AG08395 (cell line): ENCODE measurements at regions not wholly inside any gene's neighbourhood (a gene's known extent, or its start where the extent isn't known, plus 50 kb on each side); places are given as distances from the start of the nearest gene placed in this dataset.

Experiments used
- DNase-seq: peaks from one replicate; pipeline ENCODE4 v3.0.0; 2012; ENCODE audit warnings: mixed read lengths, low spot score

DNA sequence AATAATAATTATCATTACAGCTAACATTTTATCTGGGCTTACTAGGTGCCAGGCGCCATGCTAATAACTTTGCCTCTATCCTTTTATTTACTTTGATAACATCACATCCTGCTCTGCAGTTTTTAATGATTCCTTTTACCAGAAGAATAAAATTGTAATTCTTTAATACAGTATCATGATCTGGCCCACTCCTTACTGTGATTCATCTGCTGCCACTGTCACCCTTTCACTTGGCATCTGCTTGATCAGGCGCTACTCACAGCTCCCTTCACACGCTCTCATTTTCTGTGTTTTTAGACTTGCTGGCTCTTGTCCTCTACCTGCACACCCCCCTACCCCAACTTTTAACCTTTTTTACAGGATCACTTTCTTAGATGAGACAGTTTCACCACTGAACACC is 167.5 kb downstream of the NTMT2 start:
- no peak for DNase-seq

DNA sequence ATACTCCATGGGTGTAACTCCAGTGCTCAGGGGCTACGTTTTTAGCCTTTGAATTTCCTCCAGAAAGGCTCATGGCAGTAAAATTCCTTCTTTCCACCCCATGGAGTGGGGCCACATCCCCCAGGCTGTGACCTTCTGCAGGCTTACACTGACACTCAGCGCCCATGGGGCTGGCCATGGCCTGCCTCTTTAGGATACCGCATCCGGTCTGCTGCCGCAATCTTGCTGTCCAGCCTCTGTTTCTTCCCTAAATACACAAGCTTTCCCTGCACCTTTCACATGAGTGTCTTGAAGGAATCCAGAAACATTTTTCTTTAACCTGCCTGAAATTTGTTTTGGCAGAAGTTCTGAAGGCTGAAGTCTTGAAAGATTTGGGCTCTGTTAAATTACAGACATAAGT is 170.5 kb downstream of the NTMT2 start:
- DNase-seq: no peak

DNA sequence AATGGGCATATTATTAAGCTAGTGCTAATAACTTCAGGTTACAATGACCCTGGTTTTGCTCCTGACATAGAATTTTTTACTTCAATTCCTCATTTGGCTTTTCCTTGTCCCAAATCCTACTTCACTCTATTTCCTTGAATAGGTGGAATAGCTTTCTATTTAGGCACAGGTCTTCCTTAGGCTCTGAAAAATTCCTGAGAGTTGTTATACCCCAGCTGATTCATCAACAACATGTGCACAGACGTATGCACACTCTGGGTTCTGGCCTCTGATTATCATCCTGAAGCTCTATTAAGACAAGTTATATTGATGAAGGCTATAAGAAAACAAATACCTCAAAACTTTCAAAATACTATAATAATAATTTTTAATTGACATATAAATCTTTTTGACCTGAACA is 172.4 kb downstream of the NTMT2 start:
- DNase-seq: no peak

DNA sequence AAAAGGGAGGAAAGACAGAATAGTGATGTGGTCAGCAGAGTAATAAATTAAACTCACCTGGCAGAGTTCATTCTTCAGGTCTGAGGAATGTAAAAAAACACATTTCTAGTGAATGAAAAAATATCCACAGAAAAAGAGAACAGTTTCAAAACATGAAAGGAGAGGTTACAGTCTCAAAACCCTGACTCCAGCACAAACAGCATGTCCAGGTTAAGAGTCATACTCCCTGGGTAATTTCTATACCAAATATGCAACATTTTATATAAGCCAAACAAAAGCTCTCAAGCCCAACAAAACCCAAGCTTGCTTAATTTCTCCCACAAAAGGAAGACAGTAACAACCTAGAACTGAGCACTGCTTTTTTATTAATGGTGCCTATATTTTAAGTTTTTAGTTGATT is 173.0 kb downstream of the NTMT2 start:
- DNase-seq: peak; percentile 21

DNA sequence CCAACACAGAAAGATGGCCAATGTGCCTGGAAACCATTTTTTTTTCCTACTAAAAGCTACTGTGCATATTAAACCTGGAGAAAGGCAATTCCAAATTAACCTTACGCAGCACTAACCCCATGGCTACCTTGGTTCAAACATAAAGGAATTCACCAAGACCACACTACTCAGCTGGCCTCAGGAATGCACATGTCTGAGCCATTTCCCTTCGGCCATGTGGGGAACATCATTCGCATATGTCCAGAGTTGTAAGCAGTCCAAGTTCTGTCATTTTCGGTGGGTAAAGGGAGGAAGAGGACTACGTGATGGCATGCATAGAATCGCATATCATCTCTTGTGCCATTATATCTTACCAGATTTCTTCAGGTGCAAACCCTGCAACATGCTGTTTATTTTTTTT is 175.4 kb downstream of the NTMT2 start:
- no peak for DNase-seq

DNA sequence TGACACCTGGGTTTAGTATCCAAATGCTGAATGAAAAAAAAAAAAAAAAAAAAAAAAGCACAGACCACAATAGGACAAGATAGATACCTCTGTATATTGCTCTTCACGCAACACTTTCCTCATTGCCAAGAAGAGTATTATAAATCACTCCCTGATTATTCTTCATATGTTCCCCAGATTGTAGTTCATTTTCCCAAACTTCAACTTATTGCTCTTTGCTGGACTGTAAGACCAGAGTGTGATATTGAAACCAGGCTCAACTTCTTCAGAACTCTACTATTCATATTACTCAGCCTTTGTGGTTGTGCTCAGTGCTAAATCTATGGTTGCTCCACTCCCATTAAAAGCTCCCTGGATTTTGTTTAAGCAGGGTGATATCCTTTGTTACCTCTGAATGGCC is 180.4 kb downstream of the NTMT2 start:
- DNase-seq: peak; percentile 17

DNA sequence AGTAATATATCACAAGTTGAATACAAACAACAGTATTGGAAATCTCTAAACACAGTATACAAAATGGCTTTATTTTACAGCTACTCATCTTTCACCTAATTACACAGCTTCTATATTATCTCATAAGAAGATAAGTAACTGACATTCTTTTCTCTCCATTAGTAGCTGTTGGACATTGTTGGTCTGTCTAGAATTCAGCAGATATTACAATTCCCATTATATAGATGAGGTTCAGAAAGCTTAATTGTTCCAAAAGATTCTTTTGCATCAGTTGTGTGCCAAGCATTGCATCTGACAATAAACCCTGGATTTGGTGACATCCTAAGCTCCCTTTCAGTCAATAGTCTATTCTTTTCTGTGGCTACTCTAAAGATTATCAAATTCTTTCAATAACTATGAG is 187.0 kb downstream of the NTMT2 start:
- DNase-seq: no peak

DNA sequence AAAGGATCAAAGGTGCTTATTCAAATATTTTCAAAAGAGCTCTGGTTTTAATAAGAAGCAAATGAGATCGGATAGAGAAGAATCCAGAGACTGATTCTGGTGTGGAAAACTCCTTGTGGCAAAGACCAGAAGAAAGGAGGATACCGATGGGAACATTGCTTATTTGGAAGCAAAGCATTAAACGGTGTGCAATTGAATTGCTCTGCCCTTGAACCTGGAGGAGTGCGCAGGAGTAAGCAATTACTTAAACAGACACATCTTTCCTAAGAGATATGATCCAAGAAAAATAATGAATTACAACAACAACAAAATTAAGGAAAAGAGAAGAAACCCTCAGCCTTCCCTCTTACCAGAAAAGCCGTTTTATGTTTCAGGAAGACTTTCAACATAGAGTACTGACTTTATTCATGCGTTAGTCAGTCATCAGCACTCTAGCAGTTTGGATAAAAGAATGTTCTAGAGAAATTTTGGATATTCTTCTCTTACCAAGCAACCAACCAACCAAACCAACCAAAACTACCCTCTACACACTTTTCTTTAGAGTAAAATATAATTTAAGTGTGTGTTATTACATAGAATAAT is 191.7 kb downstream of the NTMT2 start:
- no peak for DNase-seq

DNA sequence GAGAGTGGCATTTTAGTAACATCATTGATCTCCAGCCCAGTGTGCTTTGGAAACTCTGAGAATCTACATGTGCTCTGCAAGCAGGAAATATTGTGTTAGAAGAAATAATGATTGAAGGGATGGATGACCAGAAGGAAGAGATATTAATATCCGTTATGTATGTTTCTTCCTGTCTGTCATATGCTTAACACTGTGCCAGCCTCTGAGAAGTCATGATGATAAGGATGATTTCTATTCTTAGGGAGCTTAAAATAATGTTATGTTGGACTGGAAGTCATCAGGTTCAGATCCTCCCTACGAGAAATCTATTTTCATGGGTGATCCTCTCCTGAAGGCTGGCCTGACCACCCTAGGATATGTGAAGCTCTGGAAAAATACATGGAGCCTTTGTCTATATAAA is 192.4 kb upstream of the GORAB start:
- no peak for DNase-seq

DNA sequence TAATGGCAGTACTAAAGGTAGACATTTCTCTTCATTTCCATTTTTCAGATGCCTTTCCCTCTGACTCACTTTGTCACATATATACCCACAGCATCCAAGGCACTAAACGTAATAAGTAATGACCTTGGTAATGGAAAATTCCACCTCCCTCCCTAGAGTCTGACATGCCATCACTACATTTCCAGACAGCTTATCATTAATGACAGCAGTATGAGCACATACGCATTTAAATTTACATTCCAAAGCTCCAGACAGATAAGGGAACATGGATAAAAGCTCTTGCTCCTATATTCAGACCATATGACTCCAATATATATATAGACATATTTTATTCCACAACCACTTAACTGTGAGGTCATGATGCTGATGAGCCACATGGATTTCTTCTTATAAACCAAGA is 191.7 kb upstream of the GORAB start:
- no peak for DNase-seq

DNA sequence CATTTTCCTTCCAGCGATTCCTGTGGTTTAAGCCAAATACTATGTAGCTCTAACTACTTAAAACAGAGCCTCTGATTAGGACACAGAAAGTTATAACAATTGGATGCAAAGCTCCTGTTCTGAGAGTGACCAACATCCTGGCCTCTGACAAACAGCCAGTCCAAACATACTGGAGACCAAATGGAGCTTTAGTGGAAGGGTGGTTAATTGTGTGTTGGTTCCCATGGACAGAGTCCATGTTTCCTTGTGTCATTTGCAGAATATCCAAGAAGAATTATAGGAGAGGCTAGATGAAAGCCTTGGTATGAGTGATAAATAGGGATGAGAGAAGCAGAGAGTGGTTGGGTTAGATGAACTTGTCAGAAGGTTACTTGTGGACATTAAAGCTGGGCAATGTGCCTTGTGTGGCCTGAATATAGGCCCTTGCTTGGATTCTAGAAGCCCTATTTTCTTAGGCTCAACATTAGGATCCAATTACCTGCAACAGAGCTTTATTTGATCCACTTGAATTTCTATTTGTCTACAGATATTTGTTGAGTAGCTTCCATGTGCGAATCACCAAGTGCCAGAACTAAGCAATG is 180.5 kb upstream of the GORAB start:
- DNase-seq: no peak

DNA sequence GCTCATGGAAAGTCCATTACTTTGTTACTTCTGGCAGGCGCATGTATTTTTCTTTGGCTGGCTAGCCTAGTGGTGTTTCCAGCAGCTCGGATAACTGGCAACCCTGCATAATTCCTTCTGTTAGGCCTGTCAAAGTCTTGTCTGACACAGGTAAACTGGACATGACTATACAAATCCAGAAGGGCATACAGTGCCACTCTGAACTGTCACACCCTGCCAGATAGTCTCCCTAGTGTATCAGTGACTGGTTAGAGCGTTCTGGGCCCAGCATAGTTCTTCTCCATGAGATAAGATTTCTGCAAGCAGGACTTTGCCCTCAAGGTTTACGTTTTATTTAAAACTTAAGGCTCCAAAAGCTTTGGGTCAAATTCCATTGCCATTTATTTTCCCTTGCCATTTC is 177.7 kb upstream of the GORAB start:
- DNase-seq: no peak

DNA sequence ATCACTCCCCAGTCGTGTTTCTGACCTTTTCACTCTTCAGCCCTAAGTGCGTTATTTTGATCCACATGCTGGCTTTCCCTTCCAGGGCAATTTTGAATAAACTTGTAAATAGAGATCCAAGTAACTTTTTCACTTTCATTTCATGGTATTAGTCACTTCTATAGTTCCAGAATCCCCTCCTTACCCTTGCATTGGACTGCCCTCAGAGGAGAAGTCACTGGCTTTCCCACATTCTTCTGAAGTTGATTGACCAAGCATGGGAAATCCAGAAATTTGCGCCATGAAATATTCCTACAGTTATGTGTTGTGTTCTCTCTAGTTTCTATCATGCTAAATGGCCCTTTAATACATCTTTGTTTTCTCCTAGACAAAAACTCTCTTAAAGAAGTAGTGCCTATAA is 177.3 kb upstream of the GORAB start:
- DNase-seq: no peak

DNA sequence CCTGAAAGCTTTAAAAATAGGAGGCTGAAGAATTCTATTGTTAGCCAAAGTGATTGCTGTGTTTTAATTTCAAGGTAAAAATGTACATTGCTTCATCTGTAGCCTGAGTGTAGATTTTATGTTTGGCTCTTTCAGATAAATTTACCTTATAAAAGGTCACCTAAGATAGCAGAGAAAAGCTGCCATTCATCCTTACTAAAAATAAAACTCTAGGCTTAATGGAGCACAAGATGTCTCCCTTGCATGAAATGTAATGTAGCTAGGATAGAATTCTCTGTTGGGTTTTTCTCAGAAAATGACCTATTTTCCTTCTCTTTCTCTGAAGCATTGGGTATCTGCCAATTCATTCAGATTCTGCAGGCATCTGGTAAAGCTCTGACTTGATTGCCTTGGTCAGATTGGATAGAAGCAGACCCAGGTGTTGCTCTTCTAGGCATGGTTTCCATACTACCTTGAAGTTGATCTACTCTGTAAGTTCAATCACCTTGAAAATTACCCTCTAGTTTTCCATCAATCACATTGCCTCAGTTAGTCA is 176.6 kb upstream of the GORAB start:
- DNase-seq: no peak

DNA sequence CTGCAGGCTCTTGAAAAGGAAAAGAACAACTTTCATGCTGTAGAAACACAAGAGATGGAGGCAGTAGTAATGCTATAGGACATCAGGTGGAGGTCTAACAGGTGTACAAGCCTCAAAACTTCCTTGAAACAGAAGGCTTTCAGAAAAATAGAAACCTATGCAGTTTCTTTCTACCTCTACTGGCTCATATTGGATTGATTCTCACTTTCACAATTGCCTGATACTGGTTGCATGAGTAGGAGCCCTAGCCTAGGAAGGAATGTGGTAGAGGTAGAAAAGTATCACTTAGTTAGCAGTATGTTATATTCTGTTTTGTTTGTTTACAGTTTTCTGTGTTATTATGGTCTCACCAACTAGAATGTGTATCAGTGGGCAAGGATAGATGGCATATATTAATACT is 175.4 kb upstream of the GORAB start:
- no peak for DNase-seq

DNA sequence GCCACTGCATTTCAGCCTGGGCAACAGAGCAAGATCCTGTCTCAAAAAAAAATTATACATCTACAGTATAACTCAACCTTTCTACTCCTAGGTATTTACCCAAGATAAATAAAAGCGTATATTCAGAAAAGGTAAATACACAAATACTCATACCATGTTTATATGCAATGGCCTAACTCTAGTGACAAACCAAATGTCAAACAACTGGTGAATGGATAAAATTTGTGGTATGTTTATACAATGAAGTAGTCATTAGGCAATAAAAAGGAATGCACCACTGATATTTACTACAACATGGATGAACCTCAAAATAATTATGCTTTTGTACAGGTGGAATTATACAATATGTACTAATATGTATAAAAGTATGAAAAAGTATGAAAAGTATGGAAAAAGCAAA is 174.2 kb upstream of the GORAB start:
- no peak for DNase-seq

DNA sequence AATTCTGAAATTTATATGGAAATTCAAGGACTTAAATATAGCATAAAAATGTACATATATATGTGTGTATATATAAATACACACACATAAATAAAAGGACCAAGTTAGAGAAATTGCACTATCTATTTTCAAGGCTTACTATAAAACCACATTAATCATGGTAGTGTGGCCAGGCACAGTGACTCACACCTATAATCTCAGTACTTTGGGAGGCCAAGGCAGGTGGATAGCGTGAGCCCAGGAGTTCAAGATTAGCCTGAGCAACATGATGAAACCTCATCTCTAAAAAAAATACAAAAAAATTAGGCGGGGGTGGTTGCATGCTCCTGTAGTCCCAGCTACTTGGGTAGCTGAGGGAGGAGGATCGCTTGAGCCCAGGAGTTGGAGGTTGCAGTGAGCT is 171.4 kb upstream of the GORAB start:
- DNase-seq: no peak

DNA sequence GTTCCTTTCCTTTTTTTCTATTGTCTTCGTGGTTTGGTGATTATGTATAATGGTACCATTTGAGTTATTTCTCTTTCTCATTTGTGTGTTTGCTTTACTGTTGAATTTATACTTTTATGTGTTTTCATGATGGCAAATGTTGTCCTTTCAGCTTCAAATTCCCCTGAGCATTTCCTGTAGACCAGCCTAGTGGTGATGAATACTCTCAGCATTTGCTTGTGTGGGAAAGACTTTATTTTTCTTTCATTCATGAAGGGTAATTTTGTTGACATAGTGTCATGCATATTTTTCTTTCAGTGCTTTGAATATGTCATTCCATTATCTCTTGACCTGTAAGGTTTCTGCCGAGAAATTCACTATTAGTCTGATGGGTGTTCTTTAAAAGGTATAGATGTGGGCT is 166.6 kb upstream of the GORAB start:
- no peak for DNase-seq

DNA sequence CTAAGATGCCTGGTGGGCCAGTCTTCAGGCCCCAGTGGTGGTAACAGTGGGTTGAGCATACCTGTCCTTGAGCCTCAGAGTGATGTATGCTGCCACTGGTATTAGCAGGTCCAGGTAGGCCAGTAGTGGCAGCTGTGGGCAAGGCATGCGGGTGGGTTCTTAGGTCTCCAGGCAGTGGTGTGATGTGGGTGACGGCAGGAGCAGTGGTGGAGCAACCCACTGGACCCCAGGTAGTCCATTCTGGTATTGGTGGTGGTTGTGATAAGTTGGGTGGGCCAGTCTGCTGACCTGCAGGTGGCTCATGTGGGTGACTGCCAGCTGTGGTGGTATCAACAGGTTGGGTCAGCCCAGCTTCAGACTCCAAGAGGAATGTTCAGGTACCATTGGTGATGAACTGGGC is 165.0 kb upstream of the GORAB start:
- no peak for DNase-seq

DNA sequence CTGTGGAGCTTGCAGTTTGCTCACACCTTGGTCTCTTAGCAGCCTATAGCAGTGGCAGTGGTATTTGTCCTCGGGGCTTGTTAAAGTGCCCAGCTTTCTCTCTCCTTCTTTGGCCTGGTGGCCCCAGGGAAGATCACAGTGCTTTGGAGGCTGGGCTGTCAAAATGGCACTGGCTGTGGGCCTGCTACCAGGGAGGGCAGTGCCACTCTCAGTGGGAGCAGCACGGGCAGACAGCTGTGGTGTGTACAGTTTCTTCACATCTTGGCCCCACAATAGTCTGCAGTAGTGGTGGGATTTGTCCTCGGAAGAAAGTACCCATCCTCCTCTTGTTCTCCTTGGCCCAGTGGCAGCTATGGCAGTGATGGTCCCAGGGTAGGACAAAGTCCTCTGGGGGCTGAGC is 164.4 kb upstream of the GORAB start:
- DNase-seq: no peak

DNA sequence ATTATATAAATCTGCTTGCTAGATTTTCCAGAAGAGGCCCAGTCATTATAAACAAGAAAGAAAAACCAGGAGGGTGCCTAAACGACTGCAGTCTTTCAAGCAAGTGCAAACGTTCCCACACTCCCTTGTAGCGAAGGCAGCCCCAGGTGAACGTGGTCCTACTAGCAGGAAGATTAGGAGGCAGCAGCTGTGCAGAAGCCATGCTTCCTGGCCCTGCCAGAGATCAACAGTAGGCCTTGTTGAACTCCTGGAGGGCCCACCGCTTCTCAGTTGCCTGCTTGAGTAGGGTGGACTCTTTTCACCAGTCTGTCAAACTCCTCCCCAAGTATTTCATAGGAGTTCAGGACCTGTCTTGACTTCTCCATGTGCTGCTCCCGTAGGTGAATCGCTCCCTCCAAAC is 163.0 kb upstream of the GORAB start:
- no peak for DNase-seq

DNA sequence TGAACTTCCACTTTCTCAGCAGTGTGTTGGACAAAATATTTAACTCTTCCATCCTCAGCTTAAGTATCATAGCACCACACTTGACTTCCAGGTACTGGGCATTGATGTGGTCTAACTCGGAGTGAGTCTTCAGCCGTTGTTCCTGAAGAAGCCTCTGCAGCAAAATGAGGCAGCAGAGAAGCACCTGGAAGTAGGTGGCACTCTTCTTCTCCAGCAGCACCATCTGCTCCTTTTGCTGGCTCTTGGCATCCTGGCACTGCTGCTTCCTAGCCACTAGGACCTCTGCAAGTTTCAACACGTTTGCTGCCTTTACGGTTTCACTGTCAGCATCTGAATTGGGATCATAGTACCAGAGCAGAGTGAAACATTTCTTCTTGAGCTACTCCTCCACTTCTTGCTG is 162.5 kb upstream of the GORAB start:
- no peak for DNase-seq

DNA sequence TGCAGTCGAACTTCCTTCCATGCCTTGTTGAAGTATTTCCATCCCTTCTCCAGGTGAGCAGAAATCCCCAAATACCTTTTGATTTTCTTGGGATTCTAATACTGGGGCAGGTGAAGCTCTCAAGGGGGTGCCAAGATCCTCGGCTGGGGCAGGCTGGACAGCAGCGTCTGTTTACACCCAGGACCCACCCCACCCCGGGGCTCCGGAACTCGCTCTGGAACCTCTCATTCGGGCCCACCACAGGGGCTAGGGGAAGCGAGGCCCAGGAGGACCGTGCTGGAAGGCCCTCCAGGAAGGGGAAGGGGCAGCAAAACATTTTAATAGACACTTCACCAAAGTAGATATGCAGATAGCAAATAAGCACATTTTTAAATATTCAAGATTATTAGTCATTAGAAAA is 161.9 kb upstream of the GORAB start:
- no peak for DNase-seq

DNA sequence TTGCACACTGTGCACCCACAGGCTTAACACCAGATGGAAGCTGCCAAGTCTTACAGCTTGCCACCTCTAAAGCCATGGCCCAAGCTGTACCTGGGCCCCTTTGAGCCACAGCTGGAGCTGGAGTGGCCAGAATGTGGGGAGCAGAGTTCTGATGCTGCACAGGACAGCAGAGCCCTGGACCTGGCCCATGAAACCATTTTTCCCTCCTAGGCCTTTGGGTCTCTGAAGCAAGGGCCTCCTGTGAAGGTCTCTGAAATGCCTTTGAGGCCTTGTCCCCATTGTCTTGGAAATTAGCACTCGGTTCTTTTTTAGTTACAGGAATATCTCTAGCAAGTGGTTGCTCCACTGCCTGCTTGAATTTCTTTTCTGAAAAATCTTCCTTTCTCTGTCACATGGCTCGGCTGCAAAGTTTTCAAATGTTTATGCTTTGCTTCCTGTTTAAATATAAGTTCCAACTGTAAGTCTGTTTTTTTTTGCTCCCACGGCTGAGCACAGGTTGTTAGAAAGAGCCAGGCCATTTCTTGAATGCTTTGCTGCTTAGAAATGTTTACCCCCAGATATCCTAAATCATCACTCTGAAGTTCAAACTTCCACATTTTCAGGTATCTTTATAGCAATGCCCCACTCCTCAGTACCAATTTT is 156.8 kb upstream of the GORAB start:
- DNase-seq: no peak
